ENCODE measurements at regions not wholly inside any gene's neighbourhood (a gene's known extent, or its start where the extent isn't known, plus 50 kb on each side); places are given as distances from the start of the nearest gene placed in this dataset.

- no peak for TF ChIP-seq CTCF (IDR thresholded peaks at IDR 0.05; ENCODE audit: insufficient read depth, low read length, poor library complexity, severe bottlenecking)
- no peak for TF ChIP-seq EZH2phosphoT487 (conservative IDR thresholded peaks at IDR 0.05; ENCODE audit: low read length)
Measured at GRCh38 chr10:81450651-81451050, 424.3 kb upstream of the NRG3 start.

All from SU-DHL-6 (cell line).